ENCODE measurements at regions not wholly inside any gene's neighbourhood (a gene's known extent, or its start where the extent isn't known, plus 50 kb on each side); places are given as distances from the start of the nearest gene placed in this dataset.

DNA sequence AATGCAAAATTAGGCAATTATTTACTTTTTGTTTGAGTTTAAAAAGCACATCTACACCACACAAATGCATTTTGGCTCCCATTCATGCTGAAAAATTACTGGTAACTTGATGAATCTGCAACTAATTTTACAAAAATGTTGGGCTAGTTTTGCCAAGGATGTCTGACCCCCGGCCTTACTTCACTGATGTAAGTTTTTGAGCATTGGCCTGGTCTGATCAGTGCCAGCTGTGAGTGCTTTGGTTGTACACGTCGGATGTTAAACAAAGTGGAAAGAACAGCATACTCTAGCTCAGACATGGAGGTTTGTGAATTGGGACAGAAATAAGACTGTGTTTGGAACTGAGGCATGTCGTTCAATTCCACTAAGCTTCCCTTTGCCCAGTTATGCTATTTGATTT is 1044.2 kb downstream of the TLE4 start:
- Histone ChIP-seq H3K4me2 (ENCODE audit: low read depth, low read length, poor library complexity, severe bottlenecking) (no peak overlapping the region), H3K9ac (ENCODE audit: low read length) (no peak overlapping the region), H3K9me3 (ENCODE audit: insufficient read depth, low read length) (no peaks in the 10 kb centered on the region), H3K9me2 (replicated peaks; ENCODE audit: insufficient read depth, low read length) (no peaks in the 10 kb centered on the region), H3K27me3 (ENCODE audit: low read length) (no peaks in the 10 kb centered on the region), H4K20me1 (ENCODE audit: low read depth, low read length) (no peaks in the 10 kb centered on the region), H3K27ac (ENCODE audit: low read depth, low read length) (no peak overlapping the region), H3K4me3 (ENCODE audit: insufficient read depth, low read length, poor library complexity, severe bottlenecking) (no peak overlapping the region), H3K79me2 (ENCODE audit: insufficient read depth, low read length) (no peaks in the 10 kb centered on the region), H2AFZ (ENCODE audit: low read depth, low read length, severe bottlenecking) (no peak overlapping the region), H3F3A (ENCODE audit: insufficient read depth) (no peaks in the 10 kb centered on the region), H3K36me3 (ENCODE audit: low read length) (no peaks in the 10 kb centered on the region)
- TF ChIP-seq EZH2phosphoT487 (conservative IDR thresholded peaks at IDR 0.05; ENCODE audit: low read length), result no peak
- TF ChIP-seq, protein P1, sequence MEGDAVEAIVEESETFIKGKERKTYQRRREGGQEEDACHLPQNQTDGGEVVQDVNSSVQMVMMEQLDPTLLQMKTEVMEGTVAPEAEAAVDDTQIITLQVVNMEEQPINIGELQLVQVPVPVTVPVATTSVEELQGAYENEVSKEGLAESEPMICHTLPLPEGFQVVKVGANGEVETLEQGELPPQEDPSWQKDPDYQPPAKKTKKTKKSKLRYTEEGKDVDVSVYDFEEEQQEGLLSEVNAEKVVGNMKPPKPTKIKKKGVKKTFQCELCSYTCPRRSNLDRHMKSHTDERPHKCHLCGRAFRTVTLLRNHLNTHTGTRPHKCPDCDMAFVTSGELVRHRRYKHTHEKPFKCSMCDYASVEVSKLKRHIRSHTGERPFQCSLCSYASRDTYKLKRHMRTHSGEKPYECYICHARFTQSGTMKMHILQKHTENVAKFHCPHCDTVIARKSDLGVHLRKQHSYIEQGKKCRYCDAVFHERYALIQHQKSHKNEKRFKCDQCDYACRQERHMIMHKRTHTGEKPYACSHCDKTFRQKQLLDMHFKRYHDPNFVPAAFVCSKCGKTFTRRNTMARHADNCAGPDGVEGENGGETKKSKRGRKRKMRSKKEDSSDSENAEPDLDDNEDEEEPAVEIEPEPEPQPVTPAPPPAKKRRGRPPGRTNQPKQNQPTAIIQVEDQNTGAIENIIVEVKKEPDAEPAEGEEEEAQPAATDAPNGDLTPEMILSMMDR (IDR thresholded peaks at IDR 0.05; ENCODE audit: insufficient read depth, low read length, poor library complexity, severe bottlenecking), result no peak

DNA sequence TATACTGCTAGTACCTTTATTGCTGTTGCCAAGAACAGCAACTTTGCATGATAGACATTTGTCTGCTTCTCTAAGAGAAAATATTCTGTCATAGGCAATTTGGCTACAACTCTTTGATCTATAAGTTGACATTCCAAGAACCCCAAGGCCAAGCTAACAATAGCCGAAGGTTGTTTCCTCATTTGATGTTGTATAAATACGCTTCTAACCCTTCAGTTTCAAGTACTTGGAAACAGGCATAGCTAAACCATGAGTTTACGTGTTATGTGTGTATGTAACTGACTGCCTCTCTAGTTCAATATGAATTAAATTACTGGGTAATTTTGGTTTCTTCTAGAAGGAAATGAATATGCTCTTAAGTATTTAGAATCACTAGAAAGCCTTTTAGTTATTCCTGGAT is 1034.0 kb downstream of the TLE4 start:
- no peaks in the 10 kb centered on the region for H3K36me3 ChIP-seq (ENCODE audit: low read length)
- no peaks in the 10 kb centered on the region for H3K27me3 ChIP-seq (ENCODE audit: low read length)
- no peak overlapping the region for H3K4me3 ChIP-seq (ENCODE audit: insufficient read depth, low read length, poor library complexity, severe bottlenecking)
- no peak for TF ChIP-seq EZH2phosphoT487 (conservative IDR thresholded peaks at IDR 0.05; ENCODE audit: low read length)
- TF ChIP-seq, protein P1 (IDR thresholded peaks at IDR 0.05; ENCODE audit: insufficient read depth, low read length, poor library complexity, severe bottlenecking), result no peak
- no peak overlapping the region for H2AFZ ChIP-seq (ENCODE audit: low read depth, low read length, severe bottlenecking)
- H3K27ac ChIP-seq (ENCODE audit: low read depth, low read length), result no peak overlapping the region
- H3K79me2 ChIP-seq (ENCODE audit: insufficient read depth, low read length), result no peaks in the 10 kb centered on the region
- H4K20me1 ChIP-seq (ENCODE audit: low read depth, low read length), result no peaks in the 10 kb centered on the region
- no peaks in the 10 kb centered on the region for H3F3A ChIP-seq (ENCODE audit: insufficient read depth)
- H3K9me3 ChIP-seq (ENCODE audit: insufficient read depth, low read length), result no peaks in the 10 kb centered on the region
- H3K9ac ChIP-seq (ENCODE audit: low read length), result no peak overlapping the region
- H3K4me2 ChIP-seq (ENCODE audit: low read depth, low read length, poor library complexity, severe bottlenecking), result no peak overlapping the region
- no peaks in the 10 kb centered on the region for H3K9me2 ChIP-seq (replicated peaks; ENCODE audit: insufficient read depth, low read length)

DNA sequence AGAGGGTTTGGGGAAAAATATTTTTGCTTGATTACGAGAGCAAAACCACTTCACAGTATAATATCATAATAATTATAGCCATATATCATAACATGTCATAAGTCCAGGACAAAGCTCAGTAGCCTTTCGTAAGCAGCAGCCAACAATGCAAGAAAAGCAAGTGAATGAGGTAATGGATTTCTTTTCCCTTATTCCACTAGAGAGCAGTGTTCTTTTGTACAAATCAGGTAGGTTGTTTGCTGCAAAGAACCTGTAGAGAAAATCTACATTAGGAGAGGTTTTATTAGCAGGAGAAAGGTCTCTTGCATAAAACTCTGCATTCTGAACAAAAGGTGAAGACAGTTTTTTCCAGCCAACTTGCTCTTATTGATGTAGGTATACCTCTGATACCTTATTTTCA is 1033.4 kb downstream of the TLE4 start:
- Histone ChIP-seq H3K9ac (ENCODE audit: low read length) (no peak overlapping the region), H3K4me2 (ENCODE audit: low read depth, low read length, poor library complexity, severe bottlenecking) (no peak overlapping the region), H4K20me1 (ENCODE audit: low read depth, low read length) (no peaks in the 10 kb centered on the region), H3K27me3 (ENCODE audit: low read length) (no peaks in the 10 kb centered on the region), H3F3A (ENCODE audit: insufficient read depth) (no peaks in the 10 kb centered on the region), H3K79me2 (ENCODE audit: insufficient read depth, low read length) (no peaks in the 10 kb centered on the region), H3K4me3 (ENCODE audit: insufficient read depth, low read length, poor library complexity, severe bottlenecking) (no peak overlapping the region), H2AFZ (ENCODE audit: low read depth, low read length, severe bottlenecking) (no peak overlapping the region), H3K9me2 (replicated peaks; ENCODE audit: insufficient read depth, low read length) (no peaks in the 10 kb centered on the region), H3K27ac (ENCODE audit: low read depth, low read length) (no peak overlapping the region), H3K9me3 (ENCODE audit: insufficient read depth, low read length) (no peaks in the 10 kb centered on the region), H3K36me3 (ENCODE audit: low read length) (no peaks in the 10 kb centered on the region)
- TF ChIP-seq, protein P1 (IDR thresholded peaks at IDR 0.05; ENCODE audit: insufficient read depth, low read length, poor library complexity, severe bottlenecking), result no peak
- TF ChIP-seq EZH2phosphoT487 (conservative IDR thresholded peaks at IDR 0.05; ENCODE audit: low read length), result no peak
